GM13976 (cell line): ENCODE measurements at regions not wholly inside any gene's neighbourhood (a gene's known extent, or its start where the extent isn't known, plus 50 kb on each side); places are given as distances from the start of the nearest gene placed in this dataset.

ENCODE experiments used
- DNase-seq: peaks from one replicate; pipeline ENCODE4 v3.0.0; 2012; ENCODE audit warnings: low spot score
- in situ Hi-C: fragments of 300-500 bp; cut with MboI; formaldehyde crosslinking; loops from one replicate; pipeline ENCODE4 v1.12.0; 2022; ENCODE audit warnings: low sequenced_read_pairs, mixed read lengths, inconsistent platforms; ENCODE audit not compliant: unreplicated experiment
- TF ChIP-seq, protein P1 (sequence below): IDR thresholded peaks from 2 replicates; pipeline ENCODE4 v1.5.1; 2012; ENCODE audit warnings: borderline replicate concordance, mild to moderate bottlenecking; ENCODE audit not compliant: insufficient read depth; ENCODE audit errors: extremely low read depth, missing control alignments, control extremely low read depth

DNA sequence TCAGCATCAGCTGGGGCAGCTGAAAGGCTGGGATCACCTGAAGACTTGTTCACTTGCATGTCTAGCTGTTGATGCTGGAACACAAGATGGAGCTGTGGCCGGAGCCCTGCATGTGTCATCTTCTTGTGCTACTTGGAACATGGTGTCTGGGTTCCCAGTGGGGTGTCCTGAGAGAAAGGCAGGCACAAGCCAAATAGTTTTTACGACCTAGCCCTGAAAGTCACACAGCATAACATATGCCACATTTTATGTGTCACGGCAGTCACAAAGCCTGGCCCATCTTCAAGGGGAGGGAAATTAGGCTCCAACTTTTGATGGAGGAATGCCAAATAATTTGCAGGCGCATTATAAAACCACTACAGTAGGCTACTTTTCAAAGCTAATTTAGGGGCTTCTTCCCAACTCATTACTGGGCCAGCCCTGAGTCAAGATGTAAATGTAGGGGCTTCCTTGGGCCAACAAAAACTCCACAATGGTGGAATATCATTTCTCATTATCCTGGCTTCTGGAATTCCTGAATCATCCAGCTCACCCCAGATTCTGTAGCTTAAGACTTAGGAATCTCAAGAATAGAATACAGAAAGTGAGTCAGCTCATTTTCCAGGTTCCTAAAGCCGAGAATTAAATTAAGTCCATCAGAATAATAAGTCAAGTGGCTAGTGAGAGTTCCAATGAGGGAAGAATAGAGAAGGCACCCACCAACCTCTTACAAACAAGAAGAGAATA is 543.0 kb downstream of the TNS1 start:
- TF ChIP-seq, protein P1, sequence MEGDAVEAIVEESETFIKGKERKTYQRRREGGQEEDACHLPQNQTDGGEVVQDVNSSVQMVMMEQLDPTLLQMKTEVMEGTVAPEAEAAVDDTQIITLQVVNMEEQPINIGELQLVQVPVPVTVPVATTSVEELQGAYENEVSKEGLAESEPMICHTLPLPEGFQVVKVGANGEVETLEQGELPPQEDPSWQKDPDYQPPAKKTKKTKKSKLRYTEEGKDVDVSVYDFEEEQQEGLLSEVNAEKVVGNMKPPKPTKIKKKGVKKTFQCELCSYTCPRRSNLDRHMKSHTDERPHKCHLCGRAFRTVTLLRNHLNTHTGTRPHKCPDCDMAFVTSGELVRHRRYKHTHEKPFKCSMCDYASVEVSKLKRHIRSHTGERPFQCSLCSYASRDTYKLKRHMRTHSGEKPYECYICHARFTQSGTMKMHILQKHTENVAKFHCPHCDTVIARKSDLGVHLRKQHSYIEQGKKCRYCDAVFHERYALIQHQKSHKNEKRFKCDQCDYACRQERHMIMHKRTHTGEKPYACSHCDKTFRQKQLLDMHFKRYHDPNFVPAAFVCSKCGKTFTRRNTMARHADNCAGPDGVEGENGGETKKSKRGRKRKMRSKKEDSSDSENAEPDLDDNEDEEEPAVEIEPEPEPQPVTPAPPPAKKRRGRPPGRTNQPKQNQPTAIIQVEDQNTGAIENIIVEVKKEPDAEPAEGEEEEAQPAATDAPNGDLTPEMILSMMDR = no peak
- in situ Hi-C loops = no loop called here

DNA sequence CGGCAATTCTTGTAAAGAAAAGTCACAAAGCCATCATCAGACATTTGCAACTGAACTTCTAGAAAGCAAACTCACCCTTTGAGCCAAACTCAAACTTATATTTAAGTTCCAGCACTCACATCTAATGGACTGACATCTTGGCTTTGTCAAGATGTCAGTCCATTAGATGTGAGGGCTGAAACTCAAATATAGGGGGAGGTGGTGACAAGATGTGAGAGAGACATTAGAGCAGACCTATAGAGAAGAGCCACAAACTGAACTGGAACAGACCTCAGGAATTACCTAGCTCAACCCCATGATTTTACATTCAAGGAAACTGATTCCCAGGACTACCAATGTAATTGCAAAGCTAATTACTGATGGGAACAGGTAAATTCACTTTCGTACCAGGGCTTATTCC is 543.8 kb downstream of the TNS1 start:
- DNase-seq = no peak
- in situ Hi-C loops = no loop called here
- TF ChIP-seq, protein P1 = peak; percentile 1

More for the DNA sequence above, 543.0 kb downstream of the TNS1 start:
- DNase-seq = no peak

DNA sequence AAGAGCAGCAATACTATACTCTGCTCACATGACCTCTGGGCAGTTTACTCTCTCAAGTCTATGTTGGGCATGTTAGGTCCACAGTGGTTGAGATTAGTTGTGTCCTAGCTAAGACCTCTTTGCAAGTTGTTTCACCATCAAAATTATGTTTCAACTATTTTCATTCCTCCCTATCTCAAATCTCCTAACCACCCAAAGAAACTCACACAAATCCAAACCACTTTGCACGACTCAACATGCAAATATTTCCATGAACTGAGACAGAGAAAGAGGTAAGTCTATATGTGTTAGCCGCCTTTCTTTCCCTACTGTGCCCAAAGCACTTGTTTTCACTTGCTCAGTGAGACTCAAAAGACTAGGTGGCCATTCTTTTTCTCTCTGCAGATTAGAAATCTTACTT is 546.8 kb downstream of the TNS1 start:
- in situ Hi-C loops = no loop called here
- no peak for DNase-seq
- TF ChIP-seq, protein P1 = no peak

DNA sequence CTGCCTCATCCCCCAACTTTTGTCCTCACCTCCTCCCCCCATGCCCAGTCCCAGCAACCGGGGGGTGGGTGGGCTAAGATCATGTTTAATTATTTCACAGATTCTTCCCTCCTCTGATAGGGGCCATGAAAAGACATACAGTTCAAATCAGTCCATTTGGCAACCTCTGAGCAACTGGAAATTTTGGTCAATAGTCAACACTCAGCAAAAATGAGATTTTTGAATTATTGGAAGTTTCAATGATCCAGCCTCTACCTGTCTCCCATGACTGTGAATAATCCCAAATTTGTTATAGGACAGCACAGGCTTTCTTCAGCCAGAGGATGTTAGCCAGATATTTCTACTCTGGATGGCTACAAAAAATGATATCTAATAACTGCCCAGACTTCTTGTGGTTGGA is 549.9 kb downstream of the TNS1 start:
- TF ChIP-seq, protein P1 = no peak
- in situ Hi-C loops = no loop called here

DNA sequence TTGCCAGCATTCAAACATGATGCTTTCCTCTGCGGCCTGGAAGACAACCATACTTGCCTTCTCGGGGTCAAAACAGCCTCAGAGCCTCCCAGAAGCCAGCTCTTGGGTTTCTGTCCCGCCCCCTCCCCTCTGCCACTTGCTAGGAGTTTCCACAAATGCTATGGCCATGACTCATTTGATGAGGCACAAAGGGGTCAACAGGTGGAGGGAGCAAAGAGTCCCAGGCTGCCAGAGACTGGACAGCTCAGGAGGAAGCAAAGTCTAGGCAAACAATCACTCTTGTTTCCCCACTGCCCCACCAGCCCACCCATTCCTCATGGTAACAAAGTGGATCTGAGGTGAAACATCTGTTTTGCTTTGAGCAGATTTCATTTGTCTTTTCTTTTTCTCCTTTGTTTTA is 551.1 kb downstream of the TNS1 start:
- DNase-seq = no peak
- TF ChIP-seq, protein P1 = no peak
- in situ Hi-C loops = no loop called here

More for the DNA sequence above, 549.9 kb downstream of the TNS1 start:
- DNase-seq = no peak

DNA sequence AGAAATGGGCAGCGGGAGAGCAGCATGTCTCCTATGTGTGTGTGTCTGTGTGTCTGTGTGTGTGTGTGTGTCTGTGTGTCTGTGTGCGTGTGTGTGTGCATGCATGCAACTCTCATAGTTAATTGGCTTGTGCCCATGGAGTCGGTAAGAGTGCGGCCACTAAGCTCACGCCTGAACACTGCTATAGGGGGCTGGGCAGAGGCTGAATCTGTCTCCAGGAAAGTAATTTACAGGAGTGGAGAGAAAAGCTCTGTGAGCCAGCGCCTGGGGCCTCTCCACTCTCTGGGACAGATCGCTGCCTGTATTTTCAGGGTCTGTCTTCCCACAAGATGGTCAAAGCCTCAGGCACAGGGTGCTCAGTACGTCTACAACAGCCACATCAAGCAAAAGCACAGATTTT is 553.4 kb downstream of the TNS1 start:
- no peak for DNase-seq

More for the DNA sequence above, 553.4 kb downstream of the TNS1 start:
- TF ChIP-seq, protein P1 = no peak
- in situ Hi-C loops = no loop called here
